Astrocyte (in vitro differentiated cells and primary cell): ENCODE measurements at regions not wholly inside any gene's neighbourhood (a gene's known extent, or its start where the extent isn't known, plus 50 kb on each side); places are given as distances from the start of the nearest gene placed in this dataset.

Experiments
- DNase-seq: peaks from one replicate; pipeline ENCODE4 v3.0.0-alpha.2; 2010; ENCODE audit warnings: low read depth
- FAIRE-seq: peaks from 2 replicates; lab custom pipeline; 2011; peaks lifted over from hg19 to GRCh38; lab: Jason Lieb, UNC
- H2AFZ ChIP-seq: 2 replicates; pipeline ENCODE4 v1.6.0; 2012; ENCODE audit warnings: low read depth, low read length, inconsistent platforms
- H3K27ac ChIP-seq: 2 replicates; pipeline ENCODE4 v1.5.1; 2011; ENCODE audit warnings: low read depth, low read length, inconsistent platforms
- H3K27me3 ChIP-seq: 2 replicates; pipeline ENCODE4 v1.6.0; 2011; ENCODE audit warnings: low read length, inconsistent platforms; ENCODE audit not compliant: insufficient read depth
- H3K36me3 ChIP-seq: 2 replicates; pipeline ENCODE4 v1.5.1; 2011; ENCODE audit warnings: low read length, inconsistent platforms; ENCODE audit not compliant: insufficient read depth
- H3K4me1 ChIP-seq: 2 replicates; pipeline ENCODE4 v1.5.1; 2011; ENCODE audit warnings: low read length, inconsistent platforms; ENCODE audit not compliant: insufficient read depth
- H3K4me2 ChIP-seq: 2 replicates; pipeline ENCODE4 v1.6.0; 2012; ENCODE audit warnings: low read length, inconsistent platforms
- H3K4me3 ChIP-seq: 2 replicates; pipeline ENCODE4 v1.5.1; 2011; ENCODE audit warnings: low read depth, mild to moderate bottlenecking, low read length, inconsistent platforms; ENCODE audit not compliant: insufficient read depth
- H3K79me2 ChIP-seq: 2 replicates; pipeline ENCODE4 v1.6.0; 2012; ENCODE audit warnings: mild to moderate bottlenecking, low read length, inconsistent platforms; ENCODE audit not compliant: insufficient read depth
- H3K9ac ChIP-seq: 2 replicates; pipeline ENCODE4 v1.6.0; 2012; ENCODE audit warnings: mild to moderate bottlenecking, low read length, inconsistent platforms
- H3K9me3 ChIP-seq: 2 replicates; pipeline ENCODE4 v1.5.1; 2012; ENCODE audit warnings: low read depth, mild to moderate bottlenecking, low read length, inconsistent platforms; ENCODE audit not compliant: insufficient read depth
- H4K20me1 ChIP-seq: 2 replicates; pipeline ENCODE4 v1.6.0; 2012; ENCODE audit warnings: low read length, inconsistent platforms; ENCODE audit not compliant: insufficient read depth
- H3K27ac Mint-ChIP-seq: one replicate; pipeline ENCODE4 v1.8.0; 2021; ENCODE audit warnings: mild to moderate bottlenecking, mixed read lengths; ENCODE audit not compliant: unreplicated experiment
- H3K27me3 Mint-ChIP-seq: one replicate; pipeline ENCODE4 v1.8.0; 2021; ENCODE audit warnings: low read depth, mixed read lengths; ENCODE audit not compliant: unreplicated experiment
- H3K36me3 Mint-ChIP-seq: one replicate; pipeline ENCODE4 v1.8.0; 2021; ENCODE audit warnings: low read depth, mixed read lengths; ENCODE audit not compliant: unreplicated experiment
- H3K4me1 Mint-ChIP-seq: one replicate; pipeline ENCODE4 v1.8.0; 2021; ENCODE audit warnings: low read depth, mixed read lengths; ENCODE audit not compliant: unreplicated experiment
- H3K4me3 Mint-ChIP-seq: one replicate; pipeline ENCODE4 v1.8.0; 2021; ENCODE audit warnings: mild to moderate bottlenecking, moderate library complexity, mixed read lengths; ENCODE audit not compliant: unreplicated experiment
- H3K9me3 Mint-ChIP-seq: one replicate; pipeline ENCODE4 v1.8.0; 2021; ENCODE audit warnings: mild to moderate bottlenecking, mixed read lengths; ENCODE audit not compliant: unreplicated experiment
- EZH2 ChIP-seq: IDR thresholded peaks from 2 replicates; pipeline ENCODE4 v1.6.1; 2012; ENCODE audit warnings: mild to moderate bottlenecking, low read length, inconsistent platforms; ENCODE audit not compliant: insufficient read depth
- TF ChIP-seq, protein P1 (sequence below): IDR thresholded peaks from 2 replicates; pipeline ENCODE4 v1.5.1; 2011; ENCODE audit warnings: low read depth, mild to moderate bottlenecking, inconsistent platforms, low read length, moderate library complexity; ENCODE audit not compliant: insufficient read depth

DNA sequence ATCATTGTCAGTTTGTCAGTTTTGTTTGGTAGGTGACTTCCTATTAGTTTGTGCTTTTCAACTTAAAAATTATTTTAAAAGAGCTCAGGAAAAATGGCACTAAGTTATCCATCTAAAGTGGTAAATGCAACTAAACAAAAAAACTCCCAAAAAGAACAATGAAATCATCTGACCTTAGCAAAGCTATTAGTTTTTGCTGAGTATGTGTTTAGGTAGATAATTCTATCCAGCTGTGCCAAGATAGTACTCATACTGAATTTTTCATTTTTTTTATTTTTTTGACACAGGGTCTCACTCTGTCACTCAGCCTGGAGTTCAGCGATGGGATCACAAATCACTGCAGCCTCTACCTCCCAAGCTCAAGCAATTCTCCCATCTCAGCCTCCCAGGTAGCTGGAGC, 645.3 kb downstream of the TBC1D4 start:
- no peak for TF ChIP-seq EZH2
- TF ChIP-seq, protein P1, sequence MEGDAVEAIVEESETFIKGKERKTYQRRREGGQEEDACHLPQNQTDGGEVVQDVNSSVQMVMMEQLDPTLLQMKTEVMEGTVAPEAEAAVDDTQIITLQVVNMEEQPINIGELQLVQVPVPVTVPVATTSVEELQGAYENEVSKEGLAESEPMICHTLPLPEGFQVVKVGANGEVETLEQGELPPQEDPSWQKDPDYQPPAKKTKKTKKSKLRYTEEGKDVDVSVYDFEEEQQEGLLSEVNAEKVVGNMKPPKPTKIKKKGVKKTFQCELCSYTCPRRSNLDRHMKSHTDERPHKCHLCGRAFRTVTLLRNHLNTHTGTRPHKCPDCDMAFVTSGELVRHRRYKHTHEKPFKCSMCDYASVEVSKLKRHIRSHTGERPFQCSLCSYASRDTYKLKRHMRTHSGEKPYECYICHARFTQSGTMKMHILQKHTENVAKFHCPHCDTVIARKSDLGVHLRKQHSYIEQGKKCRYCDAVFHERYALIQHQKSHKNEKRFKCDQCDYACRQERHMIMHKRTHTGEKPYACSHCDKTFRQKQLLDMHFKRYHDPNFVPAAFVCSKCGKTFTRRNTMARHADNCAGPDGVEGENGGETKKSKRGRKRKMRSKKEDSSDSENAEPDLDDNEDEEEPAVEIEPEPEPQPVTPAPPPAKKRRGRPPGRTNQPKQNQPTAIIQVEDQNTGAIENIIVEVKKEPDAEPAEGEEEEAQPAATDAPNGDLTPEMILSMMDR: no peak
- Histone ChIP-seq H3K27me3 (no peaks in the 10 kb centered on the region), H3K4me3 (no peak overlapping the region), H3K4me1 (no peaks in the 10 kb centered on the region), H2AFZ (no peak overlapping the region), H3K9ac (no peak overlapping the region), H4K20me1 (no peaks in the 10 kb centered on the region), H3K9me3 (no peaks in the 10 kb centered on the region), H3K4me2 (no peak overlapping the region), H3K27ac (no peak overlapping the region), H3K79me2 (no peaks in the 10 kb centered on the region), H3K36me3 (no peaks in the 10 kb centered on the region)
- H3K4me3 Mint-ChIP-seq: no peak overlapping the region
- no peak overlapping the region for H3K27ac Mint-ChIP-seq
- no peak for DNase-seq
- peaks cover 2% of the 10 kb centered on the region for H3K9me3 Mint-ChIP-seq
- no peaks in the 10 kb centered on the region for H3K4me1 Mint-ChIP-seq
- no peaks in the 10 kb centered on the region for H3K36me3 Mint-ChIP-seq
- no peaks in the 10 kb centered on the region for H3K27me3 Mint-ChIP-seq
- no peak for FAIRE-seq

DNA sequence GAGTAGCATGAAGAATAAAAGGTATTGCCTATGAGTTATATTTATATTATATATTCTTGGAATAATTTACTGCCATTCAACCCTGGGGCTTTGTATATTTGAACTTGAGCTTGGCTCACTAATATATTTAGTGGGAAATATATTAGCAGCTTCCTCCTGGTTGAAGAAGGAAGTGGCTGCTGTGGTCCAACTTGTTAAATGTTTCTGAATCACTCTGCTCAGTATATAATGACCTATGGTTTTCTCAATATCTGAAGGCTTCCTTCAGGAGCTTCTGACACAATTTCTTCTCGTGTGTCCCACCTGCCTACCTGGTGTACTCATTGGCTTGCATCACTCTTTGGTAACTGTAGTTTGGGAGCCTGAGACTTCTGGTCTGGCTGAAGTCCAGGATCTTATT, 646.4 kb downstream of the TBC1D4 start:
- no peak overlapping the region for H3K4me3 ChIP-seq

DNA sequence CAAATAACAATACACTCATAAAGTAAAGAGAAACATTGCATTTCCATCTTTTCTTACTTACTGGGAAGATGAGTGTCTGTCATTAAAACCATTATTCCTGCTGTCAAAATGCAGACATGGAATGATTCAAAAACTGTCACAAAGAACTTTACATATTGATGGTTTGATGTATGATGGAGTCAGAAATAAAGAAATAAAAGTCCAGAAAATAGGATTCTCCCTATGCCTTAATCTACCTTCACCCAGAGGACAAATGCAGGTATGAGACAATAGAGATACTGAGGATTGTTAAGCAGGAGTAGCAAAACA, 656.1 kb downstream of the TBC1D4 start:
- Histone ChIP-seq H3K9me3 (no peaks in the 10 kb centered on the region), H3K79me2 (no peaks in the 10 kb centered on the region), H3K4me1 (peaks cover 7% of the 10 kb centered on the region), H4K20me1 (no peaks in the 10 kb centered on the region), H3K4me2 (no peak overlapping the region), H3K9ac (no peak overlapping the region), H3K4me3 (no peak overlapping the region), H3K27ac (no peak overlapping the region), H3K36me3 (no peaks in the 10 kb centered on the region), H3K27me3 (no peaks in the 10 kb centered on the region), H2AFZ (no peak overlapping the region)
- Mint-ChIP-seq H3K9me3 (no peaks in the 10 kb centered on the region), H3K27ac (no peak overlapping the region), H3K36me3 (no peaks in the 10 kb centered on the region), H3K27me3 (no peaks in the 10 kb centered on the region), H3K4me3 (no peak overlapping the region), H3K4me1 (peaks cover 4% of the 10 kb centered on the region)
- TF ChIP-seq, protein P1: no peak
- no peak for TF ChIP-seq EZH2
- FAIRE-seq (no peak), DNase-seq (no peak)

More for the DNA sequence above, 646.4 kb downstream of the TBC1D4 start:
- no peak overlapping the region for H2AFZ ChIP-seq
- peaks cover 2% of the 10 kb centered on the region for H3K9me3 Mint-ChIP-seq
- no peaks in the 10 kb centered on the region for H3K4me1 Mint-ChIP-seq
- H3K27ac Mint-ChIP-seq: no peak overlapping the region
- DNase-seq: no peak
- no peak for FAIRE-seq
- no peaks in the 10 kb centered on the region for H3K36me3 Mint-ChIP-seq
- H3K4me3 Mint-ChIP-seq: no peak overlapping the region
- H3K27me3 ChIP-seq: no peaks in the 10 kb centered on the region
- H3K27me3 Mint-ChIP-seq: no peaks in the 10 kb centered on the region
- no peak overlapping the region for H3K9ac ChIP-seq
- H3K4me2 ChIP-seq: no peak overlapping the region
- no peak overlapping the region for H3K27ac ChIP-seq
- H3K36me3 ChIP-seq: no peaks in the 10 kb centered on the region
- H3K4me1 ChIP-seq: no peaks in the 10 kb centered on the region
- TF ChIP-seq, protein P1: no peak
- no peak for TF ChIP-seq EZH2
- no peaks in the 10 kb centered on the region for H4K20me1 ChIP-seq
- H3K9me3 ChIP-seq: no peaks in the 10 kb centered on the region
- no peaks in the 10 kb centered on the region for H3K79me2 ChIP-seq
